ENCODE measurements at regions not wholly inside any gene's neighbourhood (a gene's known extent, or its start where the extent isn't known, plus 50 kb on each side); places are given as distances from the start of the nearest gene placed in this dataset.

- Mint-ChIP-seq H3K4me1 (ENCODE audit: low read depth) (no peaks in the 10 kb centered on the region), H3K36me3 (ENCODE audit: low read depth) (no peaks in the 10 kb centered on the region), H3K9me3 (peaks cover 36% of the 10 kb centered on the region), H3K27me3 (ENCODE audit: insufficient read depth) (no peaks in the 10 kb centered on the region; the same call in 1 of the 2 replicates), H3K4me3 (no peak overlapping the region), H3K27ac (no peak overlapping the region)
- TF ChIP-seq CTCF (IDR thresholded peaks at IDR 0.05) = no peak
- DNase-seq = no peak
Measured at GRCh38 chr4:31947101-31947500, 1226.9 kb downstream of the PCDH7 start.

GRCh38 chr4:31949045-31949444 lies 1228.9 kb downstream of the PCDH7 start:
- Mint-ChIP-seq H3K36me3 (ENCODE audit: low read depth) (no peaks in the 10 kb centered on the region), H3K27ac (no peak overlapping the region), H3K4me3 (no peak overlapping the region), H3K27me3 (ENCODE audit: insufficient read depth) (no peaks in the 10 kb centered on the region; the same call in 1 of the 2 replicates), H3K9me3 (peaks cover 28% of the 10 kb centered on the region), H3K4me1 (ENCODE audit: low read depth) (no peaks in the 10 kb centered on the region)
- no peak for DNase-seq
- no peak for TF ChIP-seq CTCF (IDR thresholded peaks at IDR 0.05)

GRCh38 chr4:31955346-31955745 lies 1235.2 kb downstream of the PCDH7 start:
- H3K27ac Mint-ChIP-seq = no peak overlapping the region
- no peaks in the 10 kb centered on the region for H3K36me3 Mint-ChIP-seq (ENCODE audit: low read depth)
- TF ChIP-seq CTCF (IDR thresholded peaks at IDR 0.05) = no peak
- H3K27me3 Mint-ChIP-seq (ENCODE audit: insufficient read depth) = no peaks in the 10 kb centered on the region; the same call in 1 of the 2 replicates
- H3K9me3 Mint-ChIP-seq = peaks cover 14% of the 10 kb centered on the region
- H3K4me1 Mint-ChIP-seq (ENCODE audit: low read depth) = no peaks in the 10 kb centered on the region
- H3K4me3 Mint-ChIP-seq = no peak overlapping the region
- no peak for DNase-seq

GRCh38 chr4:31959972-31960371 lies 1239.8 kb downstream of the PCDH7 start:
- Mint-ChIP-seq H3K27me3 (ENCODE audit: insufficient read depth) (no peaks in the 10 kb centered on the region), H3K4me3 (no peak overlapping the region), H3K4me1 (ENCODE audit: low read depth) (no peaks in the 10 kb centered on the region), H3K27ac (no peak overlapping the region), H3K9me3 (peaks cover 29% of the 10 kb centered on the region), H3K36me3 (ENCODE audit: low read depth) (no peaks in the 10 kb centered on the region)
- DNase-seq = no peak
- TF ChIP-seq CTCF (IDR thresholded peaks at IDR 0.05) = no peak

DNA sequence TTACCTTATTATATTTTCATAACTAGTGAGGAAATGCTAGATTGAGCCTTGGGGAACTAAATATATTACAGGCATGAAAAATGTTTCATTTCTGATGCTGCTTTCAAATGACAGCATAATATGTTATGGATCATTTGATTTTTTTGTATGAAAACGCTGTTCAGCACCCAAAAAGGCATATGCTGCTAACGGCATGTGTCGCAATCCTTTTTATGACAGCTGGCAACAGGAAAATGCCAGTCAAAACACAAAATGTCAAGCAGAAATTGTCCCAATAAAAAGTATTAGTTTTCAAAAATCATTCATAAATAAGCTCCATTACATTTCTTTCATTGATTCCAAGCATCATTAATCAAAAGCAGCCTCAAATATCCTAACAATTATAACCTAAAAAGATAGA lies 1244.5 kb downstream of the PCDH7 start:
- Mint-ChIP-seq H3K36me3 (ENCODE audit: low read depth) (no peaks in the 10 kb centered on the region), H3K4me3 (no peak overlapping the region), H3K27ac (no peak overlapping the region), H3K9me3 (peaks cover 32% of the 10 kb centered on the region), H3K4me1 (ENCODE audit: low read depth) (no peaks in the 10 kb centered on the region), H3K27me3 (ENCODE audit: insufficient read depth) (no peaks in the 10 kb centered on the region)
- no peak for TF ChIP-seq CTCF (IDR thresholded peaks at IDR 0.05)
- DNase-seq = no peak

DNA sequence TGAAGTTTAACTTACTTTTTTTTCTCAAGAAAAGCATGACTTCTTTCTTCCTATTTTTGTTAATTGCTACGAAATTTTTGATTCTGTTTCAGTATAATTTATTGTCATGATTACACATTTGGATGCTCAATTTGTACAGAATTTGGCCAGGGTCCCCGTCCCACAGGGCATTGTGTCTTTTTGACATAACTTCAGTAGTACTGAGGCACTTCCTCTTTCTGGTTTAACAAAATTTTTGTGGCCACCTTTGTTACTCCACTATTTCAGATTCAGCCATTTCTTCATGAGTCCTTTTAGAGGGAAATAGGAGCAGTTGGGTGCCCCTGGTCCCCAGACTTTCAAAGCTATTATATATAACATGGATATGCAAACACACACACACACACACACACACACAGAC lies 1248.7 kb downstream of the PCDH7 start:
- DNase-seq = no peak
- TF ChIP-seq CTCF (IDR thresholded peaks at IDR 0.05) = no peak
- no peaks in the 10 kb centered on the region for H3K4me1 Mint-ChIP-seq (ENCODE audit: low read depth)
- no peaks in the 10 kb centered on the region for H3K27me3 Mint-ChIP-seq (ENCODE audit: insufficient read depth)
- peaks cover 17% of the 10 kb centered on the region for H3K9me3 Mint-ChIP-seq
- H3K27ac Mint-ChIP-seq = no peak overlapping the region
- H3K36me3 Mint-ChIP-seq (ENCODE audit: low read depth) = no peaks in the 10 kb centered on the region
- no peak overlapping the region for H3K4me3 Mint-ChIP-seq

All from HFFc6 (cell line).